Stimulated activated effector memory CD8-positive, alpha-beta T cell treated with anti-CD3 and anti-CD28 coated beads, Interleukin-12 subunit alpha, Interleukin-12 subunit beta, amount 100 ng/mL, for 72 hours (primary cell): ENCODE measurements at regions not wholly inside any gene's neighbourhood (a gene's known extent, or its start where the extent isn't known, plus 50 kb on each side); places are given as distances from the start of the nearest gene placed in this dataset.

Experiments
- ATAC-seq: fragments of 150-1000 bp; cut with Tn5 transposase; 2 replicates; pipeline ENCODE4 v1.10.0; 2021
- DNase-seq, 2 donors: peaks; one replicate each; pipeline ENCODE4 v3.0.0; 2021 to 2022; ENCODE audit warnings: low spot score in 2 of 2
- H3K27ac Mint-ChIP-seq: one replicate; pipeline ENCODE4 v1.8.0; 2022; ENCODE audit warnings: mild to moderate bottlenecking, mixed read lengths
- H3K36me3 Mint-ChIP-seq: one replicate; pipeline ENCODE4 v1.8.0; 2022; ENCODE audit warnings: mild to moderate bottlenecking, mixed read lengths
- H3K4me1 Mint-ChIP-seq: one replicate; pipeline ENCODE4 v1.8.0; 2022; ENCODE audit warnings: mixed read lengths
- H3K4me3 Mint-ChIP-seq: one replicate; pipeline ENCODE4 v1.8.0; 2022; ENCODE audit warnings: mild to moderate bottlenecking, mixed read lengths
- H3K9me3 Mint-ChIP-seq: one replicate; pipeline ENCODE4 v1.8.0; 2022; ENCODE audit warnings: mixed read lengths

- H3K27ac Mint-ChIP-seq: no peak overlapping the region
- ATAC-seq (no peak), DNase-seq (no peak)
- peaks cover 21% of the 10 kb centered on the region for H3K9me3 Mint-ChIP-seq
- no peak overlapping the region for H3K4me3 Mint-ChIP-seq
- no peaks in the 10 kb centered on the region for H3K4me1 Mint-ChIP-seq
- no peaks in the 10 kb centered on the region for H3K36me3 Mint-ChIP-seq
Measured at GRCh38 chr14:62604524-62604923, 440.7 kb downstream of the KCNH5 start.

GRCh38 chr14:62614122-62614521, 431.1 kb downstream of the KCNH5 start:
- no peaks in the 10 kb centered on the region for H3K36me3 Mint-ChIP-seq
- no peak overlapping the region for H3K4me3 Mint-ChIP-seq
- no peak for ATAC-seq

GRCh38 chr14:62616668-62617067, 428.6 kb downstream of the KCNH5 start:
- Mint-ChIP-seq H3K27ac (no peak overlapping the region), H3K4me3 (no peak overlapping the region), H3K9me3 (peaks cover 9% of the 10 kb centered on the region), H3K36me3 (no peaks in the 10 kb centered on the region), H3K4me1 (no peaks in the 10 kb centered on the region)
- no peak for DNase-seq
- no peak for ATAC-seq

More at GRCh38 chr14:62614122-62614521, 431.1 kb downstream of the KCNH5 start:
- no peak for DNase-seq
- Mint-ChIP-seq H3K4me1 (no peaks in the 10 kb centered on the region), H3K27ac (no peak overlapping the region), H3K9me3 (peaks cover 9% of the 10 kb centered on the region)

GRCh38 chr14:62626416-62626815, 418.8 kb downstream of the KCNH5 start:
- Mint-ChIP-seq H3K4me1 (no peaks in the 10 kb centered on the region), H3K4me3 (no peak overlapping the region), H3K9me3 (peaks cover 12% of the 10 kb centered on the region), H3K36me3 (no peaks in the 10 kb centered on the region), H3K27ac (no peak overlapping the region)
- DNase-seq (no peak), ATAC-seq (no peak)

- no peak overlapping the region for H3K27ac Mint-ChIP-seq
- H3K4me3 Mint-ChIP-seq: no peak overlapping the region
- H3K4me1 Mint-ChIP-seq: no peaks in the 10 kb centered on the region
- ATAC-seq (no peak), DNase-seq (no peak)
- H3K9me3 Mint-ChIP-seq: peaks cover 15% of the 10 kb centered on the region
- H3K36me3 Mint-ChIP-seq: no peaks in the 10 kb centered on the region
Measured at GRCh38 chr14:62629176-62629725, 416.0 kb downstream of the KCNH5 start.

- Mint-ChIP-seq H3K4me3 (no peak overlapping the region), H3K36me3 (no peaks in the 10 kb centered on the region), H3K27ac (no peak overlapping the region), H3K9me3 (peaks cover 13% of the 10 kb centered on the region), H3K4me1 (no peaks in the 10 kb centered on the region)
- DNase-seq (no peak), ATAC-seq (no peak)
Measured at GRCh38 chr14:62631176-62631575, 414.1 kb downstream of the KCNH5 start.

GRCh38 chr14:62632771-62633170, 412.5 kb downstream of the KCNH5 start:
- DNase-seq (no peak), ATAC-seq (no peak)
- no peak overlapping the region for H3K4me3 Mint-ChIP-seq
- H3K36me3 Mint-ChIP-seq: no peaks in the 10 kb centered on the region
- H3K4me1 Mint-ChIP-seq: no peaks in the 10 kb centered on the region
- H3K27ac Mint-ChIP-seq: no peak overlapping the region
- peaks cover 15% of the 10 kb centered on the region for H3K9me3 Mint-ChIP-seq

GRCh38 chr14:62645649-62646048, 399.6 kb downstream of the KCNH5 start:
- H3K27ac Mint-ChIP-seq: no peak overlapping the region
- no peak overlapping the region for H3K4me3 Mint-ChIP-seq
- DNase-seq (no peak), ATAC-seq (no peak)
- H3K4me1 Mint-ChIP-seq: no peaks in the 10 kb centered on the region
- peaks cover 18% of the 10 kb centered on the region for H3K9me3 Mint-ChIP-seq
- no peaks in the 10 kb centered on the region for H3K36me3 Mint-ChIP-seq
